ENCODE measurements at regions not wholly inside any gene's neighbourhood (a gene's known extent, or its start where the extent isn't known, plus 50 kb on each side); places are given as distances from the start of the nearest gene placed in this dataset.

GRCh38 chrX:28108186-28108945 lies 127.1 kb upstream of the DCAF8L1 start:
- Histone ChIP-seq H3K27ac (replicated peaks; ENCODE audit: low read length) (no peak overlapping the region), H4K91ac (ENCODE audit: low read depth, low read length, poor library complexity) (no peak overlapping the region), H3K27me3 (ENCODE audit: control insufficient read depth in 3 of 3, insufficient read depth in 3 of 3, low read depth in 1 of 3, low read length in 3 of 3) (no peaks in the 10 kb centered on the region), H3K23ac (ENCODE audit: low read depth, low read length, poor library complexity) (no peak overlapping the region), H3K4me3 (ENCODE audit: low read length in 2 of 2) (no peak overlapping the region), H2BK120ac (ENCODE audit: low read depth, low read length) (no peak overlapping the region), H3K36me3 (replicated peaks in 1 of 2; ENCODE audit: control insufficient read depth in 2 of 2, insufficient read depth in 2 of 2, low read length in 2 of 2) (no peaks in the 10 kb centered on the region), H4K8ac (ENCODE audit: low read depth, low read length) (no peak overlapping the region), H2BK12ac (ENCODE audit: low read length) (no peak overlapping the region), H3K4ac (ENCODE audit: low read length) (no peak overlapping the region), H3K9me3 (replicated peaks in 1 of 2; ENCODE audit: control insufficient read depth in 2 of 2, insufficient read depth in 1 of 2, low read depth in 1 of 2, low read length in 2 of 2) (no peaks in the 10 kb centered on the region), H2AFZ (ENCODE audit: low read length) (no peak overlapping the region), H3K4me2 (ENCODE audit: insufficient read depth, low read length, poor library complexity, severe bottlenecking) (no peak overlapping the region), H3K14ac (ENCODE audit: low read length) (no peak overlapping the region), H3K9ac (ENCODE audit: low read depth, low read length, poor library complexity) (no peak overlapping the region), H2BK15ac (ENCODE audit: low read length) (no peak overlapping the region), H2BK5ac (ENCODE audit: low read length) (no peak overlapping the region), H3K4me1 (ENCODE audit: control insufficient read depth in 2 of 2, insufficient read depth in 1 of 2, low read depth in 1 of 2, low read length in 2 of 2) (no peaks in the 10 kb centered on the region), H3K79me1 (ENCODE audit: low read depth, low read length) (no peaks in the 10 kb centered on the region), H3K18ac (ENCODE audit: low read length) (no peak overlapping the region), H2AK5ac (ENCODE audit: low read depth, low read length) (no peak overlapping the region)
- no CpG with 5 or more reads among the region's 1 CpG for WGBS, 2 donors (ENCODE audit: extremely low coverage in 2 of 2, insufficient read length in 2 of 2, insufficient replicate concordance in 1 of 2)
- DNase-seq (ENCODE audit: low spot score): no peak

GRCh38 chrX:28099166-28099565 lies 117.9 kb upstream of the DCAF8L1 start:
- no peak overlapping the region for H3K18ac ChIP-seq (ENCODE audit: low read length)
- no peak overlapping the region for H2BK15ac ChIP-seq (ENCODE audit: low read length)
- H3K79me1 ChIP-seq (ENCODE audit: low read depth, low read length): no peaks in the 10 kb centered on the region
- H4K8ac ChIP-seq (ENCODE audit: low read depth, low read length): no peak overlapping the region
- no peak overlapping the region for H3K14ac ChIP-seq (ENCODE audit: low read length)
- no peak overlapping the region for H3K4me2 ChIP-seq (ENCODE audit: insufficient read depth, low read length, poor library complexity, severe bottlenecking)
- no peak overlapping the region for H2BK120ac ChIP-seq (ENCODE audit: low read depth, low read length)
- no peak for DNase-seq (ENCODE audit: low spot score)
- no peak overlapping the region for H2AK5ac ChIP-seq (ENCODE audit: low read depth, low read length)
- H3K27me3 ChIP-seq (ENCODE audit: control insufficient read depth in 3 of 3, insufficient read depth in 3 of 3, low read depth in 1 of 3, low read length in 3 of 3): no peaks in the 10 kb centered on the region
- WGBS, 2 donors (ENCODE audit: extremely low coverage in 2 of 2, insufficient read length in 2 of 2, insufficient replicate concordance in 1 of 2): no CpG with 5 or more reads among the region's 3 CpGs
- no peak overlapping the region for H3K4ac ChIP-seq (ENCODE audit: low read length)
- no peak overlapping the region for H3K4me3 ChIP-seq (ENCODE audit: low read length in 2 of 2)
- no peak overlapping the region for H4K91ac ChIP-seq (ENCODE audit: low read depth, low read length, poor library complexity)
- no peak overlapping the region for H3K27ac ChIP-seq (replicated peaks; ENCODE audit: low read length)
- H2BK12ac ChIP-seq (ENCODE audit: low read length): no peak overlapping the region
- no peaks in the 10 kb centered on the region for H3K9me3 ChIP-seq (replicated peaks in 1 of 2; ENCODE audit: control insufficient read depth in 2 of 2, insufficient read depth in 1 of 2, low read depth in 1 of 2, low read length in 2 of 2)
- no peak overlapping the region for H2BK5ac ChIP-seq (ENCODE audit: low read length)
- H3K9ac ChIP-seq (ENCODE audit: low read depth, low read length, poor library complexity): no peak overlapping the region
- no peak overlapping the region for H3K23ac ChIP-seq (ENCODE audit: low read depth, low read length, poor library complexity)
- no peaks in the 10 kb centered on the region for H3K4me1 ChIP-seq (ENCODE audit: control insufficient read depth in 2 of 2, insufficient read depth in 1 of 2, low read depth in 1 of 2, low read length in 2 of 2)
- no peaks in the 10 kb centered on the region for H3K36me3 ChIP-seq (replicated peaks in 1 of 2; ENCODE audit: control insufficient read depth in 2 of 2, insufficient read depth in 2 of 2, low read length in 2 of 2)
- H2AFZ ChIP-seq (ENCODE audit: low read length): no peak overlapping the region

- no peaks in the 10 kb centered on the region for H3K36me3 ChIP-seq (replicated peaks in 1 of 2; ENCODE audit: control insufficient read depth in 2 of 2, insufficient read depth in 2 of 2, low read length in 2 of 2)
- H3K23ac ChIP-seq (ENCODE audit: low read depth, low read length, poor library complexity): no peak overlapping the region
- H3K4ac ChIP-seq (ENCODE audit: low read length): no peak overlapping the region
- no peak for DNase-seq (ENCODE audit: low spot score)
- H2AFZ ChIP-seq (ENCODE audit: low read length): no peak overlapping the region
- no peaks in the 10 kb centered on the region for H3K4me1 ChIP-seq (ENCODE audit: control insufficient read depth in 2 of 2, insufficient read depth in 1 of 2, low read depth in 1 of 2, low read length in 2 of 2)
- no peak overlapping the region for H3K18ac ChIP-seq (ENCODE audit: low read length)
- no peak overlapping the region for H2BK5ac ChIP-seq (ENCODE audit: low read length)
- H4K91ac ChIP-seq (ENCODE audit: low read depth, low read length, poor library complexity): no peak overlapping the region
- no peak overlapping the region for H4K8ac ChIP-seq (ENCODE audit: low read depth, low read length)
- no peak overlapping the region for H3K4me3 ChIP-seq (ENCODE audit: low read length in 2 of 2)
- no peak overlapping the region for H2BK120ac ChIP-seq (ENCODE audit: low read depth, low read length)
- H2BK12ac ChIP-seq (ENCODE audit: low read length): no peak overlapping the region
- H2AK5ac ChIP-seq (ENCODE audit: low read depth, low read length): no peak overlapping the region
- H3K79me1 ChIP-seq (ENCODE audit: low read depth, low read length): no peaks in the 10 kb centered on the region
- H2BK15ac ChIP-seq (ENCODE audit: low read length): no peak overlapping the region
- H3K27ac ChIP-seq (replicated peaks; ENCODE audit: low read length): no peak overlapping the region
- no peak overlapping the region for H3K9ac ChIP-seq (ENCODE audit: low read depth, low read length, poor library complexity)
- WGBS, 2 donors (ENCODE audit: extremely low coverage in 2 of 2, insufficient read length in 2 of 2, insufficient replicate concordance in 1 of 2): 100% methylated on average over 1 of the region's 2 CpGs
- H3K27me3 ChIP-seq (ENCODE audit: control insufficient read depth in 3 of 3, insufficient read depth in 3 of 3, low read depth in 1 of 3, low read length in 3 of 3): no peaks in the 10 kb centered on the region
- no peaks in the 10 kb centered on the region for H3K9me3 ChIP-seq (replicated peaks in 1 of 2; ENCODE audit: control insufficient read depth in 2 of 2, insufficient read depth in 1 of 2, low read depth in 1 of 2, low read length in 2 of 2)
- H3K4me2 ChIP-seq (ENCODE audit: insufficient read depth, low read length, poor library complexity, severe bottlenecking): no peak overlapping the region
- H3K14ac ChIP-seq (ENCODE audit: low read length): no peak overlapping the region
These were observed 104.4 kb upstream of the DCAF8L1 start for GRCh38 chrX:28085653-28086052.

GRCh38 chrX:28058901-28059300 lies 77.7 kb upstream of the DCAF8L1 start:
- Histone ChIP-seq H2BK12ac (ENCODE audit: low read length) (no peak overlapping the region), H2BK15ac (ENCODE audit: low read length) (no peak overlapping the region), H2AFZ (ENCODE audit: low read length) (no peak overlapping the region), H3K9ac (ENCODE audit: low read depth, low read length, poor library complexity) (no peak overlapping the region), H3K23ac (ENCODE audit: low read depth, low read length, poor library complexity) (no peak overlapping the region), H3K18ac (ENCODE audit: low read length) (no peak overlapping the region), H3K27me3 (ENCODE audit: control insufficient read depth in 3 of 3, insufficient read depth in 3 of 3, low read depth in 1 of 3, low read length in 3 of 3) (no peaks in the 10 kb centered on the region), H4K91ac (ENCODE audit: low read depth, low read length, poor library complexity) (no peak overlapping the region), H3K36me3 (replicated peaks in 1 of 2; ENCODE audit: control insufficient read depth in 2 of 2, insufficient read depth in 2 of 2, low read length in 2 of 2) (no peaks in the 10 kb centered on the region), H2BK5ac (ENCODE audit: low read length) (no peak overlapping the region), H3K9me3 (replicated peaks in 1 of 2; ENCODE audit: control insufficient read depth in 2 of 2, insufficient read depth in 1 of 2, low read depth in 1 of 2, low read length in 2 of 2) (no peaks in the 10 kb centered on the region), H3K4me1 (ENCODE audit: control insufficient read depth in 2 of 2, insufficient read depth in 1 of 2, low read depth in 1 of 2, low read length in 2 of 2) (no peaks in the 10 kb centered on the region), H3K79me1 (ENCODE audit: low read depth, low read length) (no peaks in the 10 kb centered on the region), H2BK120ac (ENCODE audit: low read depth, low read length) (no peak overlapping the region), H3K4me3 (ENCODE audit: low read length in 2 of 2) (no peak overlapping the region), H3K14ac (ENCODE audit: low read length) (no peak overlapping the region), H3K4ac (ENCODE audit: low read length) (no peak overlapping the region), H3K27ac (replicated peaks; ENCODE audit: low read length) (no peak overlapping the region), H2AK5ac (ENCODE audit: low read depth, low read length) (no peak overlapping the region), H4K8ac (ENCODE audit: low read depth, low read length) (no peak overlapping the region), H3K4me2 (ENCODE audit: insufficient read depth, low read length, poor library complexity, severe bottlenecking) (no peak overlapping the region)
- WGBS, 2 donors (ENCODE audit: extremely low coverage in 2 of 2, insufficient read length in 2 of 2, insufficient replicate concordance in 1 of 2): no CpG with 5 or more reads among the region's 2 CpGs
- no peak for DNase-seq (ENCODE audit: low spot score)
